NCI-H82 (cell line): ENCODE measurements at regions not wholly inside any gene's neighbourhood (a gene's known extent, or its start where the extent isn't known, plus 50 kb on each side); places are given as distances from the start of the nearest gene placed in this dataset.

Experiments used
- DNase-seq: peaks from one replicate; lab custom pipeline; 2025; lab: John Stamatoyannopoulos, UW

GRCh38 chr11:12315024-12315423 lies 62.3 kb upstream of the PARVA start:
- no peak for DNase-seq

- DNase-seq: no peak
These were observed 60.9 kb upstream of the PARVA start for GRCh38 chr11:12316432-12316831.

GRCh38 chr11:12318791-12319438 lies 58.5 kb upstream of the PARVA start:
- peak; percentile 92 for DNase-seq

GRCh38 chr11:12319461-12319951 lies 57.9 kb upstream of the PARVA start:
- DNase-seq: peak; percentile 90

- peak; percentile 26 for DNase-seq
These were observed 57.4 kb upstream of the PARVA start for GRCh38 chr11:12319988-12320387.

GRCh38 chr11:12321217-12321937 lies 56.0 kb upstream of the PARVA start:
- no peak for DNase-seq

GRCh38 chr11:12324585-12324984 lies 52.8 kb upstream of the PARVA start:
- DNase-seq: no peak
